ENCODE measurements at regions not wholly inside any gene's neighbourhood (a gene's known extent, or its start where the extent isn't known, plus 50 kb on each side); places are given as distances from the start of the nearest gene placed in this dataset.

DNA sequence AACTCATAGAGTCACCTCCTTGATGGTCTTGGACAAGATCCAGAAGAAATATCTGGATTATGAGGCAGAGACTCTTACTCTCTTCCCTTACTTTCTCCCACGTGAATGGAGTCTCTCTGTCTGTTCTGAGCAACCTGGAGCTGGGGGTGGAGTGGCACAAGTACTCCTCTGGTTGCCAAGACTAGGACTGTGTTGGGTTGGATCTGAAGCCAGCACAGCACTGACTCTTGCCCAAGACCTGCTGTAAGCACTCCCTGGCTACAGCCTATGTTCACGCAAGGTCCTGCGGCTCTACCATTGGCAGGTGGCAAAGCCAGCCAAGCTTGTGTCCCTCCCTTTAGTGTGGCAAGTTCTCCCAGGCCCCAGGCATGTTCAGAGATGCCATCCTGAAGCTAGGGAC is 488.2 kb upstream of the NRG3 start:
- no peak for TF ChIP-seq POLR2A (IDR thresholded peaks at IDR 0.05; ENCODE audit: extremely low read depth, insufficient read length)
- TF ChIP-seq, protein P1, sequence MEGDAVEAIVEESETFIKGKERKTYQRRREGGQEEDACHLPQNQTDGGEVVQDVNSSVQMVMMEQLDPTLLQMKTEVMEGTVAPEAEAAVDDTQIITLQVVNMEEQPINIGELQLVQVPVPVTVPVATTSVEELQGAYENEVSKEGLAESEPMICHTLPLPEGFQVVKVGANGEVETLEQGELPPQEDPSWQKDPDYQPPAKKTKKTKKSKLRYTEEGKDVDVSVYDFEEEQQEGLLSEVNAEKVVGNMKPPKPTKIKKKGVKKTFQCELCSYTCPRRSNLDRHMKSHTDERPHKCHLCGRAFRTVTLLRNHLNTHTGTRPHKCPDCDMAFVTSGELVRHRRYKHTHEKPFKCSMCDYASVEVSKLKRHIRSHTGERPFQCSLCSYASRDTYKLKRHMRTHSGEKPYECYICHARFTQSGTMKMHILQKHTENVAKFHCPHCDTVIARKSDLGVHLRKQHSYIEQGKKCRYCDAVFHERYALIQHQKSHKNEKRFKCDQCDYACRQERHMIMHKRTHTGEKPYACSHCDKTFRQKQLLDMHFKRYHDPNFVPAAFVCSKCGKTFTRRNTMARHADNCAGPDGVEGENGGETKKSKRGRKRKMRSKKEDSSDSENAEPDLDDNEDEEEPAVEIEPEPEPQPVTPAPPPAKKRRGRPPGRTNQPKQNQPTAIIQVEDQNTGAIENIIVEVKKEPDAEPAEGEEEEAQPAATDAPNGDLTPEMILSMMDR (IDR thresholded peaks at IDR 0.05; ENCODE audit: low read depth, low read length): no peak
- TF ChIP-seq, protein P2, sequence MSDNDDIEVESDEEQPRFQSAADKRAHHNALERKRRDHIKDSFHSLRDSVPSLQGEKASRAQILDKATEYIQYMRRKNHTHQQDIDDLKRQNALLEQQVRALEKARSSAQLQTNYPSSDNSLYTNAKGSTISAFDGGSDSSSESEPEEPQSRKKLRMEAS (IDR thresholded peaks at IDR 0.05; ENCODE audit: low read depth, low read length): no peak
